HG02973 (cell line): ENCODE measurements at regions not wholly inside any gene's neighbourhood (a gene's known extent, or its start where the extent isn't known, plus 50 kb on each side); places are given as distances from the start of the nearest gene placed in this dataset.
"Not testable (repeated sequence)": the region's sequence is repeated elsewhere in the genome, so short reads cannot be mapped to it uniquely, and the experiment has no call there.

Experiments
- ATAC-seq: cut with Tn5 transposase; IDR thresholded peaks from one replicate; pipeline ENCODE4 v1.9.1; 2021; ENCODE audit warnings: moderate library complexity; ENCODE audit not compliant: unreplicated experiment

- no peak for ATAC-seq
Observed at GRCh38 chr5:83001796-83002381, 75.3 kb downstream of the TMEM167A start.

- ATAC-seq = no peak
Observed at GRCh38 chr5:83000922-83001321, 76.3 kb downstream of the TMEM167A start.

- ATAC-seq = no peak
Observed at GRCh38 chr5:83000428-83000827, 76.8 kb downstream of the TMEM167A start.

- no peak for ATAC-seq
Observed at GRCh38 chr5:82993416-82993815, 83.8 kb downstream of the TMEM167A start.

- ATAC-seq = no peak
Observed at GRCh38 chr5:82992646-82993045, 84.5 kb downstream of the TMEM167A start.

GRCh38 chr5:82991678-82992323 is 85.4 kb downstream of the TMEM167A start:
- ATAC-seq = no peak

- no peak for ATAC-seq
Observed at GRCh38 chr5:82991059-82991458, 86.1 kb downstream of the TMEM167A start.

- no peak for ATAC-seq
Observed at GRCh38 chr5:82987188-82987587, 90.0 kb downstream of the TMEM167A start.

- no peak for ATAC-seq
Observed at GRCh38 chr5:82986404-82986803, 90.8 kb downstream of the TMEM167A start.

GRCh38 chr5:82985763-82986162 is 91.4 kb downstream of the TMEM167A start:
- no peak for ATAC-seq

GRCh38 chr5:82984786-82985735 is 92.1 kb downstream of the TMEM167A start:
- no peak for ATAC-seq

GRCh38 chr5:82982846-82983245 is 94.3 kb downstream of the TMEM167A start:
- ATAC-seq = no peak

- ATAC-seq = not testable (repeated sequence)
Observed at GRCh38 chr5:82976887-82977286, 100.3 kb downstream of the TMEM167A start.

GRCh38 chr5:82975812-82976211 is 101.4 kb downstream of the TMEM167A start:
- no peak for ATAC-seq

GRCh38 chr5:82975396-82975795 is 101.8 kb downstream of the TMEM167A start:
- ATAC-seq = no peak

GRCh38 chr5:82974346-82974745 is 102.8 kb downstream of the TMEM167A start:
- not testable (repeated sequence) for ATAC-seq

- ATAC-seq = no peak
Observed at GRCh38 chr5:82971901-82972300, 105.3 kb downstream of the TMEM167A start.

GRCh38 chr5:82971034-82971806 is 106.0 kb downstream of the TMEM167A start:
- not testable (repeated sequence) for ATAC-seq

GRCh38 chr5:82969221-82969976 is 107.8 kb downstream of the TMEM167A start:
- ATAC-seq = not testable (repeated sequence)

GRCh38 chr5:82967072-82967471 is 110.1 kb downstream of the TMEM167A start:
- no peak for ATAC-seq
